ENCODE measurements at regions not wholly inside any gene's neighbourhood (a gene's known extent, or its start where the extent isn't known, plus 50 kb on each side); places are given as distances from the start of the nearest gene placed in this dataset.
"Not testable (repeated sequence)": the region's sequence is repeated elsewhere in the genome, so short reads cannot be mapped to it uniquely, and the experiment has no call there.

DNA sequence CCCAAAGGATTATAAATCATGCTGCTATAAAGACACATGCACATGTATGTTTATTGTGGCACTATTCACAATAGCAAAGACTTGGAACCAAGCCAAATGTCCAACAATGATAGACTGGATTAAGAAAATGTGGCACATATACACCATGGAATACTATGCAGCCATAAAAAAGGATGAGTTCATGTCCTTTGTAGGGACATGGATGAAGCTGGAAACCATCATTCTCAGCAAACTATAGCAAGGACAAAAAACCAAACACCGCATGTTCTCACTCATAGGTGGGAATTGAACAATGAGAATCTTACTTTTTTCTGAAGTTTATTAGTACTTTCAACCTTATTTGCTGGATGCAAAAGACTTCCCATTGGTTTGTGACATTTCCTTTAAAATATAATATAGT lies 101.0 kb upstream of the TBX18 start:
- DNase-seq: not testable (repeated sequence)

DNA sequence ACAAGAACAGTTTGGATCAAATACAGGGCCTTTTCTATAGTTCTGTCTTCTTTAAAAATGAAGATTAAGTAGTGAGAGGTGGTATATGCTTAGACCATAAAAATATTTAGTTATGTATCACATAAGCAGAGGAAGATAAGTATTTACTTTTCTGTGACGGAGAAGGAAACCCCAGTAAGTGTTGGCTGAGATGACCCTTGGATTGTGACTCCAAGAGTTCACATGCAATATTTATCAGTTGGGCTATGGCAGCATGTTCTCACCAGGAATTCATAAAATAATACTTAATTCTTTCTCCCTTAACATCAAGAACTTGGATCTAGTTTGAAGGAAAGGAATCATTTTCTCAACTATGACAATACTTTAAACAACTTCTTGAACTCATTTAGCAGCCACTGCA lies 98.4 kb upstream of the TBX18 start:
- no peak for DNase-seq

- no peak for DNase-seq
Observed at GRCh38 chr6:84860920-84861319, 96.5 kb upstream of the TBX18 start.

DNA sequence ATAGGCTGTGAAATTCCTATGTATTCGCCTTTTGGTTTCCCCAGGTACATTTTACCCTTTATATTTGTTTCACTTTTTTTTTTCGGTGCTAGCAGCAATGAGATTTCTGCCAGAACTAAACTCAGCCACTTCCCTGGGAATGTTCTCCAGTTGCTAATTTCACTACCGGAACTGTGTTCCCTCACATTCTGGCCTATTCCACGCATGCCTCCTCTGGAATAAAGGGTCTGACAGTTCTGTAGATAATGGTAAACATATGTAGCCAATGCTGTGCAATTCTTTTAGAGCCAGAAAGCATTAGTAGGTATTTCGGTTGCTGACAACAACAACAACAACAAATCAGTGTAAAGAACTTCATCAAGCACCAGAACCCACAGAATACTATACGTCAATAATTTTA lies 96.1 kb upstream of the TBX18 start:
- no peak for DNase-seq

GRCh38 chr6:84854811-84855400 lies 90.5 kb upstream of the TBX18 start:
- no peak for DNase-seq

- DNase-seq: no peak
Observed at GRCh38 chr6:84853901-84854300, 89.5 kb upstream of the TBX18 start.

DNA sequence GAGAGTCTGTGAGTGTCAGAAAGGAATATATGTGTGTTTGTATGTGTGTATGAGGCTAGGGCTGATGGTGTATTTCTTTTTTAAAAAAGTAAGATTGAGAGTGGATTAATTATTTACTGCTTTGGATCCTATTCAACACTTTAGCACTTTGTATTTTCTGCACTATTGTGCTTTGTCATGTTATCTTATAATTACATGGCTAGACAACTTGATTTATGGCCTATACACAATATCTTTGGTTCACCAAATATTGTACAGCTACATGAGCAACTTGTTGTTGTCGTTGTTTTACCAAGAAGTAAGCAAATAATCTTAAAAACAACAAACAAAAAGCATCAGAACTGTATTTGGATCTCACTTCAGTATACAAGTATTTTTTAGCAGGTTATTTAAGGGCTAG lies 84.6 kb upstream of the TBX18 start:
- DNase-seq: no peak

- no peak for DNase-seq
Observed at GRCh38 chr6:84847390-84848160, 83.2 kb upstream of the TBX18 start.

DNA sequence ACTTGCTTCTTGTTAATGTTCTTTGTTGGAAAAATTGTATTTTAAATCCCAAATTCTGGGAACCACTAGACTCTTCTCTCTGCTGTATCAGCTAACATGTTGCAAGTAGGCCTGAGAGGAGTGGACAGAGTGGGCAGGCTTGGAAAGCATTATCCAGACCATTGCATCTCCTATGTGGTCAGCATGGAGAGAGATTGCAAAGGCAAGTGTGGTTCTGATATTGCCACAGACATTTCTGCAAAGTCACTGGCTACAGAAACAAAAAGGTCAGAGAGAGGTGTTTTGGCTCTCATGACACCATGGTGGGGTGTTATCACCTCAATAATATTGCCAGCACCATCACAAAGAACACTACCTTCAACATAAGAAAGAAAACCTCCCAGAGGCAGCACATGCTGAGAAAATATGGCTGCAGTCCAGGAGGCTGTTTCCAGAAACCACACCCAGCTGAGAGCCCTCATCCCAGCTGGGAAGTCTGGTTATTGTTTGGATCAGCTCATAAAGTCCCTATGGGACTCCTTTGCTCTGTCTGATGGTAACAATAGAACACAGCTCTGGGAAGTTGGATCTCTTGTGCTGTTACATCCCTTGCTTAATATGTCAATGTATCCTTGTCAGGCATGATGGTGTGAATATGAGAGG lies 78.2 kb upstream of the TBX18 start:
- DNase-seq: no peak

DNA sequence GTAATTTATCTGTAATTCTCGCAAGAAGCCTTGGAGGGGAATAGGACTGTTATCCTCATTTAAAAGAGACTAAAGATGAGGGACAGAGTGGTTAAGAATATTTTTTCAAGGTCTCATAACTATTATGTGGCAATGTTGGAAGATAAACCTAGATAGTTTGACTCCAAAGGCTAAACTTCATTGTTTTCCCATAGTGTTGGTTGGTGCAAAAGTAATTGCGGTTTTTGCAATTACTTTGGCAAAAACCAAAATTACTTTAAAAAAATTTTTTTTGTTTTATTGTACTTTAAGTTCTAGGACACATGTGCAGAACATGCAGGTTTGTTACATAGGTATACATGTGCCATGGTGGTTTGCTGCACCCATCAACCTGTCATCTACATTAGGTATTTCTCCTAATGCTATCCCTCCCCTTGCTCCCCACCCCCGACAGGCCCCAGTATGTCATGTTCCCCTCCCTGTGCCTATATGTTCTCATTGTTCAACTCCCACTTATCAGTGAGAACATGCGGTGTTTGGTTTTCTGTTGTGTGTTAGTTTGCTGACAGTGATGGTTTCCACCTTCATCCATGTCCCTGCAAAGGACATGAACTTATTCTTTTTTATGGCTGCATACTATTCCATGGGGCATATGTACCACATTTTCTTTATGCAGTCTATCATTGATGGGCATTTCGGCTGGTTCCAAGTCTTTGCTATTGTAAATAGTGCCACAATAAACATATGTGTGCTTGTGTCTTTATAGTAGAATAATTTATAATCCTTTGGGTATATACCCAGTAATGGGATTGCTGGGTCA lies 72.9 kb upstream of the TBX18 start:
- not testable (repeated sequence) for DNase-seq

DNA sequence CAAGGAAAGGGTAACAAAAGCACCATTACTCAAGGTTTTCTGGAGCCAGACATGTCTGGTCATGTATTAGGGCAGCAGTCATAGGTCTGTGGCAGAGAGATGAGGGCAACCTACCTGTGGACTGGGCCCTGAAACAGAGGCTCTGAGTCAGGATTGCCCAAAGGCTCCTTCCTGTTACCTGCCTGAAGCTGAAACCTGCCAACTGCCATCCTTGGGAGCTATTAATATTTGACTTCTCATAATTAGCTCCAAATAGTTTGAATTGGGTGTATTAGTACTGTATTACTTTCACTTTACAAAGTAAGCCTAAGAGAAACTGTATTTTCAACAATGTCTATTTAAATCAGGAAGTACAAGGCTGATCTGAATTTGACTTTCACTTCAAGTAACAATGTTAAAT lies 72.0 kb upstream of the TBX18 start:
- DNase-seq: no peak

DNA sequence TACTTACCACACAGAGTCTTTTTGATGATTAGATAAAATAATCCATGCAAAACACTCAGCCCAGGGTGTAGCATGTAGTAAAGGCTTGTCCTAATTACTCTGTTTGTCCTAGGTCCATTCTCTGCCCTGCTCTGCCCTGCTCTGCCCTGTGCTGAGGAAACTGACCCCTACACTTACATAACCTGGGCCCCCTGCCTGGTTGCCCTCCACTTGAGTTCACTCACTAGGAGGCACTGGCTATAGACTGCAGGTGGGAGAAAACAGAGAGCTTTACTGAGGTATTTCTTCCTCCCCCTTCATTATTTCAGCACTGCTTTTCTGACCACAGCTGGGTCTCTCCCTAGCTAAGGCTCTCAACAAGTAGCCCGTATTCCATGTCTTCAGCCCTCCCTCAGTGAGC lies 70.9 kb upstream of the TBX18 start:
- no peak for DNase-seq

DNA sequence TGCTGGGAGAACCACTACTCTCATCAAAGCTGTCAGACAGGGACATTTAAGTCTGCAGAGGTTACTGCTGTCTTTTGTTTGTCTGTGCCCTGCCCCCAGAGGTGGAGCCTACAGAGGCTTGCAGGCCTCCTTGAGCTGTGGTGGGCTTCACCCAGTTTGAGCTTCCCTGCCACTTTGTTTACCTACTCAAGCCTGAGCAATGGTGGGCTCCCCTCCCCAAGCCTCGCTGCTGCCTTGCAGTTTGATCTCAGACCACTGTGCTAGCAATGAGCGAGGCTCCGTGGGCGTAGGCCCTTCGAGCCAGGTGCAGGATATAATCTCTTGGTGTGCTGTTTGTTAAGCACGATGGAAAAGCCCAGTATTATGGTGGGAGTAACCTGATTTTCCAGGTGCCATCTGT lies 67.5 kb upstream of the TBX18 start:
- not testable (repeated sequence) for DNase-seq

- no peak for DNase-seq
Observed at GRCh38 chr6:84825461-84825860, 61.1 kb upstream of the TBX18 start.

DNA sequence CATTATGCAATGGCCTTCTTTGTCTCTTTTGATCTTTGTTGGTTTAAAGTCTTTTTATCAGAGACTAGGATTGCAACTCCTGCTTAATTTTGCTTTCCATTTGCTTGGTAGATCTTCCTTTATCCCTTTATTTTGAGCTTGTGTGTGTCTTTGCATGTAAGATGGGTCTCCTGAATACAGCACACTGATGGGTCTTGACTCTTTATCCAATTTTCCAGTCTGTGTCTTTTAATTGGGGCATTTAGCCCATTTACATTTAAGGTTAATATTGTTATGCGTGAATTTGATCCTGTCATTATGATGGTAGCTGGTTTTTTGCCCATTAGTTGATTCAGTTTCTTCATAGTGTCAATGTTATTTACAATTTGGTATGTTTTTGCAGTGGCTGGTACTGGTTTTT lies 56.9 kb upstream of the TBX18 start:
- not testable (repeated sequence) for DNase-seq

- no peak for DNase-seq
Observed at GRCh38 chr6:84816741-84817140, 52.3 kb upstream of the TBX18 start.

DNA sequence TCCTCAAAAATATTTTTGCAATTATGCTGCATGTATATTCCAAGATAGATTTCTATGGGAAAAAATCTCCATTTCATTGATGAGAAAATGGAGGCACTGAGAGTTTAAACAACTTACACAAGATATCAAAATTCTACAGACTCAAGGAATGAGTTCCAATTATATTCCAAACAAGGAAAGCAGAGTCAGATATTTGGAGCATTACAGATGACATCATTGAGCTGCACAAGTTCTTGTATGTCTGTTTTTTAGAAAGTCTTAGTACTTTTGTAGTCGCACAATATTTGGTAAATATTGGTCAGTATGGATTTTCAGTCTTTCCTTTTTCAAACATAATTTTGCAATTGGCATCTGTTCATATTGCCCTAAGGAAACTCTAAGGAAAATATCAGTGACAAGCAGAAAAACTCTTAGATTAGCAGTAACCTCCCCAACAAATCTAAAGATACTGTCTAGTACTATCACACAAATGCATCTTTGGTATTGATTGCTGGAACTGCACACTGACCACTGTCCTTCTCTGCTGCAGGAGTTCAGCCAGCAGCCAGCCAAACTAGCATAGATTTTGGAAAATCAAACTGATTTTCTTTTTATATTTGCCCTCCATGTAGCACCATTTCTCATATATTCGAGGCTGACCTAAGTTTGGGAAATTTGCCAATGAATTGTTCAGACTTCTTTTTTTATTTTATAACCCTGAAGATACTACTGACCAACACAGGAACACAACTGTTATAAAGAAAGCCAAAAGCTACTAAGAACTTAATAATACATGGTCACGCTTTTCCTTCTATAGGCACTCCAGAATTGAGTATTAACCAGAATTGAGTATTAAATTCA lies 51.7 kb upstream of the TBX18 start:
- no peak for DNase-seq

All from NCI-H446 treated with DMSO at 0.1 percent for 48 hours (cell line).